Breast epithelium (tissue), 3 donors: ENCODE measurements at regions not wholly inside any gene's neighbourhood (a gene's known extent, or its start where the extent isn't known, plus 50 kb on each side); places are given as distances from the start of the nearest gene placed in this dataset.

Experiments used
- POLR2AphosphoS5 ChIP-seq, 3 donors: sonication (generic); formaldehyde crosslinking; IDR thresholded peaks; one replicate each; pipeline ENCODE4 v1.6.1; 2017; ENCODE audit warnings: antibody characterized with exemption in 3 of 3
- TF ChIP-seq, protein P1 (sequence below), 3 donors: fragments of 450-650 bp; IDR thresholded peaks; one replicate each; pipeline ENCODE4 v1.5.1; 2016 to 2017; ENCODE audit warnings: antibody characterized with exemption in 3 of 3, mild to moderate bottlenecking in 3 of 3, moderate library complexity in 3 of 3

DNA sequence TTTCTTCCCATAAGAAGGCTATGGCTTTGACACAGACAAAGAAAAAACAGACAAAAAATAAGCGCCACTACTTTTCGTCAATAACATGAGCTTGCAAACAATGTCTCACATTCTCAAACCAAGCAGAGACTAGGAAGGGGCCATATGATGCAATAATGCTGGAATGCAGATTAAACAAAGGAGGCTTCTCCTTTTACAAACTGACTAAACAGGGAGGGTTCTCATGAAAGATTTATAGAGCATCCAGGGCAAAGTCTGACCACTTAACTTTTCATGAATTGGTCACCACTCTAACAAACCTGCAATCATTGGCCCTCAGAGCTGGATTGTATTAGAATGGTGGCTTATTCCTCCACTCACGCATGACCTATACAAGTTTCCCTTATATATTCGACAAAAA lies 663.3 kb upstream of the CHAC2 start:
- no peak for TF ChIP-seq POLR2AphosphoS5 (IDR thresholded peaks at IDR 0.05)
- TF ChIP-seq, protein P1, sequence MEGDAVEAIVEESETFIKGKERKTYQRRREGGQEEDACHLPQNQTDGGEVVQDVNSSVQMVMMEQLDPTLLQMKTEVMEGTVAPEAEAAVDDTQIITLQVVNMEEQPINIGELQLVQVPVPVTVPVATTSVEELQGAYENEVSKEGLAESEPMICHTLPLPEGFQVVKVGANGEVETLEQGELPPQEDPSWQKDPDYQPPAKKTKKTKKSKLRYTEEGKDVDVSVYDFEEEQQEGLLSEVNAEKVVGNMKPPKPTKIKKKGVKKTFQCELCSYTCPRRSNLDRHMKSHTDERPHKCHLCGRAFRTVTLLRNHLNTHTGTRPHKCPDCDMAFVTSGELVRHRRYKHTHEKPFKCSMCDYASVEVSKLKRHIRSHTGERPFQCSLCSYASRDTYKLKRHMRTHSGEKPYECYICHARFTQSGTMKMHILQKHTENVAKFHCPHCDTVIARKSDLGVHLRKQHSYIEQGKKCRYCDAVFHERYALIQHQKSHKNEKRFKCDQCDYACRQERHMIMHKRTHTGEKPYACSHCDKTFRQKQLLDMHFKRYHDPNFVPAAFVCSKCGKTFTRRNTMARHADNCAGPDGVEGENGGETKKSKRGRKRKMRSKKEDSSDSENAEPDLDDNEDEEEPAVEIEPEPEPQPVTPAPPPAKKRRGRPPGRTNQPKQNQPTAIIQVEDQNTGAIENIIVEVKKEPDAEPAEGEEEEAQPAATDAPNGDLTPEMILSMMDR (IDR thresholded peaks at IDR 0.05) = no peak
